GM12873 (cell line): ENCODE measurements at regions not wholly inside any gene's neighbourhood (a gene's known extent, or its start where the extent isn't known, plus 50 kb on each side); places are given as distances from the start of the nearest gene placed in this dataset.

Experiments
- TF ChIP-seq, protein P1 (sequence below): IDR thresholded peaks from 2 replicates; pipeline ENCODE4 v1.5.1; 2012; ENCODE audit warnings: low read depth, mild to moderate bottlenecking, moderate library complexity, low read length, control low read depth; ENCODE audit not compliant: insufficient read depth; ENCODE audit errors: missing control alignments

- TF ChIP-seq, protein P1, sequence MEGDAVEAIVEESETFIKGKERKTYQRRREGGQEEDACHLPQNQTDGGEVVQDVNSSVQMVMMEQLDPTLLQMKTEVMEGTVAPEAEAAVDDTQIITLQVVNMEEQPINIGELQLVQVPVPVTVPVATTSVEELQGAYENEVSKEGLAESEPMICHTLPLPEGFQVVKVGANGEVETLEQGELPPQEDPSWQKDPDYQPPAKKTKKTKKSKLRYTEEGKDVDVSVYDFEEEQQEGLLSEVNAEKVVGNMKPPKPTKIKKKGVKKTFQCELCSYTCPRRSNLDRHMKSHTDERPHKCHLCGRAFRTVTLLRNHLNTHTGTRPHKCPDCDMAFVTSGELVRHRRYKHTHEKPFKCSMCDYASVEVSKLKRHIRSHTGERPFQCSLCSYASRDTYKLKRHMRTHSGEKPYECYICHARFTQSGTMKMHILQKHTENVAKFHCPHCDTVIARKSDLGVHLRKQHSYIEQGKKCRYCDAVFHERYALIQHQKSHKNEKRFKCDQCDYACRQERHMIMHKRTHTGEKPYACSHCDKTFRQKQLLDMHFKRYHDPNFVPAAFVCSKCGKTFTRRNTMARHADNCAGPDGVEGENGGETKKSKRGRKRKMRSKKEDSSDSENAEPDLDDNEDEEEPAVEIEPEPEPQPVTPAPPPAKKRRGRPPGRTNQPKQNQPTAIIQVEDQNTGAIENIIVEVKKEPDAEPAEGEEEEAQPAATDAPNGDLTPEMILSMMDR, result no peak
Measured at GRCh38 chr18:76213991-76214390, 281.1 kb downstream of the ZNF516 start.

GRCh38 chr18:76212960-76213359 is 282.1 kb downstream of the ZNF516 start:
- TF ChIP-seq, protein P1, result no peak

DNA sequence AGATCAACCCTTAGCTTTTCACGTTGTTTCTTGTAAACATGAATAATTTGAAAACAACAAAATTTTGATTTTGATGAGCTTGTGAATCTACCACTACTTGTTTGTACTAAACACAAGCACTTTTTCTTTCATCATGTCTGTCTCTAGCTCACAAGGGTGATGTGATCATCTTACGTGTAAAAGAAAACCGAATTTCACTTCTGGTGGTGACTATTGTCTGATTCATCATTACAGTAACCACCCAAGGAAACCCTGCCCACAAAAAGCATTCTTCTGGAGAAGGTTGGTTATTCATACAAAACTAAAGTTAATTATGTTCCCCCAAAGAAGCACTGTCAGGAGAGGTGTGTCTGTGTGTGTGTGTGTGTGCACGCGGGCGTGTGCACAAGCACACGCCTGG is 285.4 kb downstream of the ZNF516 start:
- TF ChIP-seq, protein P1, result no peak

GRCh38 chr18:76208678-76209306 is 286.2 kb downstream of the ZNF516 start:
- TF ChIP-seq, protein P1, result no peak

- TF ChIP-seq, protein P1, result no peak
Measured at GRCh38 chr18:76205906-76206305, 289.1 kb downstream of the ZNF516 start.

DNA sequence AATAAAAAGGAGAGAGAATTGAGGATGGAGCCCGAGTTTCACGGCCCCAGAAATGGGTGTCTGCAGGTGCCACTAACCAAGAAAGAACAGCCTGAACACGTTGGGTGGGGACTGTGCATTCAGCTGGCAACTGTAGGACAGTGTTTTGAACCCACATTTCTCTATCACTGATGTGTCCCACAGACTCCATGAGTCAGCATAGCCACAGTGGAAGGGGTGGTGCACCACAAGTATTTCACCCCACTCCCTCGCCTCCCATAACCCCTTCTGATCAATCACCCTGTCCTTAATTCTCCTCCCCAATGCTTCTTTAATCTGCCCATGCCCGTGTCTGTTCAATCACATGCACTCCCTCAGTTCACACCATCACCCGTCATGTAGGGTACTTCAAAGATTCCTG is 291.5 kb downstream of the ZNF516 start:
- TF ChIP-seq, protein P1, result no peak

GRCh38 chr18:76202322-76202721 is 292.7 kb downstream of the ZNF516 start:
- TF ChIP-seq, protein P1, result no peak

- TF ChIP-seq, protein P1, result no peak
Measured at GRCh38 chr18:76195601-76196000, 299.4 kb downstream of the ZNF516 start.
